Hepatocyte (in vitro differentiated cells): ENCODE measurements at regions not wholly inside any gene's neighbourhood (a gene's known extent, or its start where the extent isn't known, plus 50 kb on each side); places are given as distances from the start of the nearest gene placed in this dataset.

Experiments
- DNase-seq: peaks from one replicate; pipeline ENCODE4 v3.0.0-alpha.2; 2016; ENCODE audit warnings: low spot score
- H2AFZ ChIP-seq: fragments of 200-600 bp; sonication (generic); 2 replicates; pipeline ENCODE4 v1.6.0; 2016; ENCODE audit warnings: antibody characterized with exemption, mild to moderate bottlenecking
- H3K27ac ChIP-seq: fragments of 200-600 bp; sonication (generic); 2 replicates; pipeline ENCODE4 v1.5.1; 2016; ENCODE audit warnings: mild to moderate bottlenecking
- H3K27me3 ChIP-seq: fragments of 200-600 bp; sonication (generic); 2 replicates; pipeline ENCODE4 v1.6.1; 2016
- H3K36me3 ChIP-seq: fragments of 200-600 bp; sonication (generic); replicated peaks from 2 replicates; pipeline ENCODE4 v1.5.1; 2016; ENCODE audit warnings: low read depth; ENCODE audit not compliant: insufficient read depth
- H3K4me1 ChIP-seq: fragments of 200-600 bp; sonication (generic); 2 replicates; pipeline ENCODE4 v1.5.1; 2016; ENCODE audit warnings: mild to moderate bottlenecking, moderate library complexity; ENCODE audit not compliant: insufficient read depth
- H3K4me2 ChIP-seq: fragments of 200-600 bp; sonication (generic); 2 replicates; pipeline ENCODE4 v1.6.0; 2016
- H3K4me3 ChIP-seq: fragments of 200-600 bp; sonication (generic); 2 replicates; pipeline ENCODE4 v1.5.1; 2016; ENCODE audit warnings: mild to moderate bottlenecking
- H3K79me2 ChIP-seq: fragments of 200-600 bp; sonication (generic); 2 replicates; pipeline ENCODE4 v1.6.0; 2017; ENCODE audit warnings: mild to moderate bottlenecking
- H3K9me2 ChIP-seq: fragments of 200-600 bp; sonication (generic); replicated peaks from 2 replicates; pipeline ENCODE4 v1.6.0; 2017; ENCODE audit warnings: mild to moderate bottlenecking; ENCODE audit not compliant: insufficient read depth
- H3K9me3 ChIP-seq: fragments of 200-600 bp; sonication (generic); 2 replicates; pipeline ENCODE4 v1.5.1; 2016; ENCODE audit warnings: low read depth, mild to moderate bottlenecking
- H4K20me1 ChIP-seq: fragments of 200-600 bp; sonication (generic); 2 replicates; pipeline ENCODE4 v1.6.0; 2016; ENCODE audit warnings: mild to moderate bottlenecking; ENCODE audit not compliant: insufficient read depth, poor library complexity, severe bottlenecking
- CTCF ChIP-seq: fragments of 200-600 bp; sonication (generic); IDR thresholded peaks from 2 replicates; pipeline ENCODE4 v1.5.1; 2016; ENCODE audit warnings: antibody characterized with exemption, mild to moderate bottlenecking; ENCODE audit not compliant: poor library complexity
- EZH2 ChIP-seq: fragments of 200-600 bp; sonication (generic); IDR thresholded peaks from 2 replicates; pipeline ENCODE4 v1.6.1; 2016; ENCODE audit warnings: antibody characterized with exemption, mild to moderate bottlenecking, borderline replicate concordance
- EZH2phosphoT487 ChIP-seq: fragments of 200-600 bp; sonication (generic); IDR thresholded peaks from one replicate; pipeline ENCODE4 v1.6.1; 2018; ENCODE audit warnings: antibody characterized with exemption, mild to moderate bottlenecking, low read depth, moderate library complexity; ENCODE audit not compliant: unreplicated experiment, severe bottlenecking
- WGBS: methylation state at CpG from one replicate; pipeline ENCODE4 v1.1.6; 2016; ENCODE audit warnings: low lambda C conversion rate; ENCODE audit errors: missing lambda C conversion rate; 5-methylcytosine and 5-hydroxymethylcytosine counted together

GRCh38 chr1:5798151-5798730 lies 194.0 kb downstream of the NPHP4 start:
- Histone ChIP-seq H3K27me3 (no peaks in the 10 kb centered on the region), H3K27ac (no peak overlapping the region), H4K20me1 (no peaks in the 10 kb centered on the region), H3K9me2 (no peaks in the 10 kb centered on the region), H2AFZ (no peak overlapping the region), H3K4me1 (no peaks in the 10 kb centered on the region), H3K79me2 (no peaks in the 10 kb centered on the region), H3K36me3 (no peaks in the 10 kb centered on the region), H3K4me3 (no peak overlapping the region), H3K9me3 (no peaks in the 10 kb centered on the region), H3K4me2 (no peak overlapping the region)
- WGBS = 84% methylated on average over 13 of the region's 13 CpGs
- DNase-seq = no peak
- TF ChIP-seq CTCF (no peak), EZH2phosphoT487 (no peak), EZH2 (no peak)

- DNase-seq = no peak
- Histone ChIP-seq H3K27me3 (no peaks in the 10 kb centered on the region), H3K4me2 (no peak overlapping the region), H3K27ac (no peak overlapping the region), H2AFZ (no peak overlapping the region), H3K79me2 (no peaks in the 10 kb centered on the region), H3K36me3 (no peaks in the 10 kb centered on the region), H4K20me1 (no peaks in the 10 kb centered on the region), H3K4me3 (no peak overlapping the region), H3K9me3 (no peaks in the 10 kb centered on the region), H3K4me1 (no peaks in the 10 kb centered on the region), H3K9me2 (no peaks in the 10 kb centered on the region)
- TF ChIP-seq CTCF (no peak), EZH2 (no peak), EZH2phosphoT487 (no peak)
- WGBS = 100% methylated on average over 2 of the region's 2 CpGs
These were observed 196.2 kb downstream of the NPHP4 start for GRCh38 chr1:5796028-5796427.

- H3K9me3 ChIP-seq = no peaks in the 10 kb centered on the region
- no peaks in the 10 kb centered on the region for H4K20me1 ChIP-seq
- H3K36me3 ChIP-seq = no peaks in the 10 kb centered on the region
- no peak overlapping the region for H2AFZ ChIP-seq
- H3K79me2 ChIP-seq = no peaks in the 10 kb centered on the region
- WGBS = 80% methylated on average over 7 of the region's 7 CpGs
- no peaks in the 10 kb centered on the region for H3K9me2 ChIP-seq
- no peak overlapping the region for H3K4me2 ChIP-seq
- H3K4me3 ChIP-seq = no peak overlapping the region
- H3K4me1 ChIP-seq = no peaks in the 10 kb centered on the region
- no peaks in the 10 kb centered on the region for H3K27me3 ChIP-seq
- DNase-seq = no peak
- no peak overlapping the region for H3K27ac ChIP-seq
- TF ChIP-seq EZH2 (no peak), EZH2phosphoT487 (no peak), CTCF (no peak)
These were observed 197.9 kb downstream of the NPHP4 start for GRCh38 chr1:5794279-5794678.

GRCh38 chr1:5793516-5793915 lies 198.7 kb downstream of the NPHP4 start:
- Histone ChIP-seq H3K4me1 (no peaks in the 10 kb centered on the region), H2AFZ (no peak overlapping the region), H3K9me3 (no peaks in the 10 kb centered on the region), H3K4me2 (no peak overlapping the region), H3K9me2 (no peaks in the 10 kb centered on the region), H3K27ac (no peak overlapping the region), H3K79me2 (no peaks in the 10 kb centered on the region), H3K4me3 (no peak overlapping the region), H3K36me3 (no peaks in the 10 kb centered on the region), H4K20me1 (no peaks in the 10 kb centered on the region), H3K27me3 (no peaks in the 10 kb centered on the region)
- 88% methylated on average over 4 of the region's 4 CpGs for WGBS
- no peak for DNase-seq
- no peak for TF ChIP-seq CTCF
- TF ChIP-seq EZH2phosphoT487 = no peak
- TF ChIP-seq EZH2 = no peak
